SKM-1 (cell line): ENCODE measurements at regions not wholly inside any gene's neighbourhood (a gene's known extent, or its start where the extent isn't known, plus 50 kb on each side); places are given as distances from the start of the nearest gene placed in this dataset.
A peak's percentile ranks its signal among the peaks of the same experiment; 100 is the strongest.

Experiments
- DNase-seq: peaks from one replicate; lab custom pipeline; 2025; ENCODE audit not compliant: unreplicated experiment; lab: John Stamatoyannopoulos, UW

DNA sequence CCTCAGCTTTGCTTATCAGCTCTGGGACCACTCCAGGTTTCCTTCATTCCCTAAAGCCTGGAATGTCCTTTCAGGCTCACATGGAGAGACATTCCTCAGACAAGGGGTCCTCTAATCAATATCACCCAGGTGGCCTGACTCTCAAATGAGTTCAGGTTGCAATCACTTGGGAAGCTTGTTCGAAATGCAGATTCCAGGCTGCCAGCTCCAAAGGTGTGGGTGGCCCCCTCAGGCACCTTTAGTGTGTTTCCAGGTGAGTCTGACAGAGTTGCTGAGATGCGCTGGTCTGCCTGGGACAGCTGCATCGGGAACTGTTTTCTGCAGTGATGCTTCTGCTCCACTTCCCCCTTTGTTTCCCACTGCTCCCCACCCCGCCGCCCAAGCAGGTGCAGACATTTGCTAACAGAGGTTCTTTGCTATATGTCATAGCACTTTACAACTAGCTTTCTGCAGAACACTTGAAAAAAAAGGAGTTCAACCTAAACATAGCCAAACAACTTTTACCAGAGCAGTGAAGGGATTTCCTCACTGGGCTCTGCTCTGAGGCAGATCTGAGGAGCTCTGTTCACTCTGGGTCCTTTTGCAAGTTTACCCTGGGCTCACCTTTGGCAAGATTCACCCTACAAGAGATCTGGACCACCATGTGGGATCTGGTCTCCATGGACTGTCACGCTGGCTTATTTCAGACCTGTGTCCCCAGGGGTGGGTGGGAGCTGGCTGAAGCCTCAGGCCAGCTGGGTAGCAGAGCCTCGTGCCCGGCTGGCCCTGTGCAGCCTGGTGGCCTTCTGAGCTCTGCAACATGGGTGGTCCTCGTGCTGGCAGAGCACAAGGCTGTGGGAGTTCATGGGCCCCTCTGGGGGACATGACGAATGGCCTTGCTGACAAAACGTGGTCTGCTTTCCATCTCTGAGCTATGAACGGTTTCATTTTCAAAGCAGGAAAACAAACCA lies 539.6 kb downstream of the CCDC171 start:
- no peak for DNase-seq

DNA sequence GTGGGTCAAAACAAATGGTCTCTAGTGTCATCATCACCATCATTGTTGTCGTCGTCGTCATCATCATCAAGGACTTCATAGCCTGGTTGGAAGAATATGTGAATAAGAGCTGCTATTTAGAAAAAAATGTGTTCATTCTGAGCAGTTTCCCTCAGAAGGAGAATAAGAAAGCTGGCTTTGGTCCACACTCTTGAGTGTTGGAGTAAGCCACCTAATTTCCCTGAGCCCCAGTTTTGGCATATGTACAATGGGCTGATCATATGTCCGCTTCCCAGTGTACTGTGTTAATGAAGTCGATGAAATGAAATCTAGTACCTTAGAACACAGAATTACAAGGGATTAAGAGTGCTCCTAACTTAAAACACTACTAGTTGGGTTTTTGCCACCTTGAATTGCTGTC lies 545.5 kb downstream of the CCDC171 start:
- no peak for DNase-seq

DNA sequence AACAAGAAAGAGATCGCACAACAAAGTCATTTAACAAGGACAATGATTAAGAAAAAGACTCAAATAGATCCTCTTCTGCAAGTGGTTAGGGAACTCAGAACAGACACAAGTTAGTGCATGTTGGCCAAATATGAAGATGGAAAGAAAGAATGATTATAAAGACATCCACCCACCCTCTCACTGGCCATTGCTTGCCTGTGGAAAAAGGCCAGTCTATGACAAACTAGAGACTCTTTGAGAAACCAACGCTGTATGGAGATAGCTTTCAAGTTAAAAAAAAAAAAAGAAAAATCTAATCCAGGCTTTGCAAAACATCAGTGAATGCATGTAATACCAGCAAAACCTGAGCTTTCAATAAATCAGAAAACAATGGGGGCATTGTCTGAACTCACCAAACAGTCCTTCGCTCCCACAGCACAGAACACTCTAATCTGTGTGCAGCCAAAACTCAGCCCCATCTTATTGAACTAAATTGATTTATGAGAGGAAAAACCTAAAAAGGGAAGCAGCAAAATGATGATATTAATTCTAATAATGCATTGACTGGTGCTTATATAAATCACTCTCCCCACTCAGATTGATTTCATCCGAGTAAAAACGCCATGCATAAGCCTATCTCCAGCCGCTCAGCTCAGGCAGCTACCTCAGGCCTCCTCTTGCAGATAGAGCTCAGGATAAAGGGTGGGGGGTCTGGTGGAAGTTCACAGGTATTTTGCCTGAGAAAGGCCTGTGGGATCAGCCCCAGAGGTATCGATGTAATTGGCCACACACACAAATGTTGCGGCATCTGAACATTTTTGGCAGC lies 547.1 kb downstream of the CCDC171 start:
- no peak for DNase-seq

DNA sequence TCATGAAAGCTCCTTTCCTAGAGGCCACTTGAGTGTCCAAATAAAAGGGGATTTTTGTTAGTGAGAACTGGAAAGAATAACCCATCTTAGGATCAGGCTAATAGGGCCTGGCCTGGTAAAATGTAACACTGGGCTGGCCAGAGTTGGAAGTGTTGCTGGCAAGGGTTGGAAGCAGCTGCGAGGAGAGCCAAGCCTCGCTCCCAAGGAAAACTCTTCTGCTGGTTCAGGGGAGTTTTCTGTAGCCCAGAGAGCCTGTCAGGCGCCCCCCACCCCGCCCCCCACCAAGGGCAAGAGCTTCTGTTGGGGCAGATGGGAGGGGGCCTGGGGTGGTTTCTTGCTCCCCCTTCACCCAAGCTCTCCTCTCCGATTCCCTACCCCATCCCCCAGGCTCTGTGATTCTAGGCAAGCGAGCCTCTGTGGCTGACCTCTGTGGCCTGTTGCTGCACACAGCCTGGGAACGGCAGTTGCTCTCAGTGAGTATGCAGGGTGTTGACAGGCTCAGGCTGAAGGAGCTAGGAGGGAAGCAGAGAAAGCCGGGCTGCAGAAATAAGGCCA lies 547.8 kb downstream of the CCDC171 start:
- DNase-seq: peak; percentile 80

DNA sequence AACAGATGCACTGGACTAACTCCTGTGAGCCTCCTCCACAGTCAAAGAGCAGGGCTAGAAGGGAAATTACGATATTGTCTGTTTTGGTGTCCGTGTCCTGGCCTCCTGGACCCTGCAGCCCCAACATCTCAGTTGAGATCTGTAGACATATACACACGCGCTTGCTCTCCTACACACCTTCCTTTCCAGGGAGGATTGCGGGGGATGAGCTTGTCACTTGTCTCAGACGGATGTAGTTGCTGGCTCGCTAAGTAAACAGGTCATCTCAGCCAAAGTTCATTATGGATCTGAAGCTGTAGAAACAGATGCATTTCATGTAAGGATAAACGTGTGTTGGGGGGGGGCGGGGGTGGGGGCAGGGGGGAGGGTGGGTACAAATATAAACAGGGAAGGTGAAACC lies 549.3 kb downstream of the CCDC171 start:
- no peak for DNase-seq

DNA sequence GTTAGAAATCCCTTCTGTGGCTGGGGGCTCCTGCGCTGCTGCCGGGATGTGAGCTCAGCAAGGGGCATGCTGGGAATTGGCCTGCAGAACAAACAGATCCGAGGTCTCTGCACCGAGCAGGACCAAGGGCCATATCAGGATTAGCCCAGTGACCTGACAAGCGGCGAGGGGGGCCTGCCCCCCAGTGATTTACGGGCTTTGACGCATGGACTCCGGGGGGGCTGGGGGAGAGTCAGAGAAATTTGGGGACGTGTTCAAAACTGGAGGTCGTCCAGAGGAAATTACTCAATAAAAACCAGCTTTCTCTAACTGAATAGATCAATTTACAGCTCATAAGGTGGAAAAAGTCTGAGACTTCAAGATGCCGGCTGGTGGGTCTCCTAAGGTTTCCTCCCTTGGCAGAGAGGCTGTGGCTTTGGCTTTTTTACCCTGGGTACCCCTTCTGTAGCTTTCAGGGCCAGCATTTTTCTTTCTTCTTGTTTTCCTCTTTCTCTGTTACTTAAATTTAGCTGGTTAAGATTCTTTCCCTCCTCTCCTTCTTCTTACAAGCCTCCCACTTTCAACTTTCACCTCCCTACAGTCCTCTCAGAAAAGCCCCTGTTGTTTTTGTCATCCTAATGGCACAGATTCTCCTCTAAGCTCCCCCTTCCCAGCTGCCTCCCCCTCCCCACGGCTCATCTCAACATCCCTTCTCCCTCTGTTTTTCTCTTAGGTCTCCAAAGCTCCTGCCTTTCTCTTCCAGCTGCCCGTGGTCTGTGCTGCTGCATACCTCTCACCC lies 551.0 kb downstream of the CCDC171 start:
- DNase-seq: no peak

DNA sequence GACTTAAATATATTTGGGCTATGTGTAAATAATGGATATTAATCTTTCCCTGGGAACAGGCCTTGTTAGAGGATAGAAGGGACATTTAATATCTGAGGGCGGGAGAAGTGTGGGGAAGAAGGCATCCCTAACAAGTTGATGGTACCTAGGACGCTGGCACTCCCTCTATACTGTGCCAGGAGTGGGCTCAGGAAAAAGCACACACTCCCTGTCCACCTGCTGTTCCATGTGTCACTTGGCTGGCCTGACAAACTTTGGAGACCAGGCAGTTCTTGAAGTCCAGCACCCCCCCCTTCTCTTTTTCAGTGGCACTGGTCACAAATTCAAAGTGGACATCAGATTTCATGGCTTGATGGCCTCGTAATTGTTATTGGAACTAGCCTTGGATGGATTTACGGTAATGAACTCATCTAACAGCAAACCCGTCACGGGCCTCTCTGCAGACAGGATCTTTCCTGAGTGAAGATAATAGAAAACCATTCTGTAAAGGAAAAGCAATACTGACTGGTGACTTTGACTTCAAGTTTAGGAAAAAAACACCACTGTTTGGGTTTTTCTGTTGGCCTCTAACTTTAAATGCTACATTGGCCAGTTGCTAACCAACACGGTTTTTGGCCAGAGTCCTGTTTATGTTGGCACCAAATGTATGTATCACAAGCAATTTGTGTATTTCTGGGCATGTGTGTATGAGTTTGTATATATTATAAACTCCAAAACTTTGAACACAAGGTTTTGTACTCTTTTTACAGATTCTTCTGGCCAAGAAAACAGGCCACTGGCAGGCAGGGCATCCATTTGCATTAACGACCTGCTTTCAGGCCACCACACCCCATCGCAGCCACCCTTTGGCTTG lies 552.6 kb downstream of the CCDC171 start:
- no peak for DNase-seq

DNA sequence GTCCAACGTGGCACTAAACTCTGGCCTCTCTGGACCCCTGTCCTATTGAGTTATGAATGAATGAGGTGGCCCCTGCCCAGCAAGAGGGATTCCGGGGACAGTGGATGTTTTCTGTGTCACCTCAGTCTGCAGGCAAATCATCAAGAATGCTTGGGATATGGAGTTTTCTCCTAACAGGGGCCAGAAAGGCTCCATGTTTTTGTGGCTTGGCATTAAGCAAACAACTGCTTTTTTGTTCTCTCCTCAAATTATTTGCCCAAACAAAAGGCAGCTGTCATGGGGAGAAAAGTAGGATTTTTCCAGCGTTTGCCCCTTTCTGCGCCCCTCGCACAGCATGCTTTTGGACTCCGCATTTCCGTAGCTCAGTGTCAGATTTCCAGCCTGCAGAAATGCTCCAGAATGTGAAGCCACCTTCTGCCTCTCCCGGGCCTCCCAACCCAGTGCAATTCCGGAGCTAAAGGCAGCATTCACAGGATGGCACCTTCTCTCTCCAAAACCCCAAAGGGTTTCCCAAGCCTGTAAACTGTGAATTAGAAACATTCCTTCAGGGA lies 553.3 kb downstream of the CCDC171 start:
- no peak for DNase-seq

DNA sequence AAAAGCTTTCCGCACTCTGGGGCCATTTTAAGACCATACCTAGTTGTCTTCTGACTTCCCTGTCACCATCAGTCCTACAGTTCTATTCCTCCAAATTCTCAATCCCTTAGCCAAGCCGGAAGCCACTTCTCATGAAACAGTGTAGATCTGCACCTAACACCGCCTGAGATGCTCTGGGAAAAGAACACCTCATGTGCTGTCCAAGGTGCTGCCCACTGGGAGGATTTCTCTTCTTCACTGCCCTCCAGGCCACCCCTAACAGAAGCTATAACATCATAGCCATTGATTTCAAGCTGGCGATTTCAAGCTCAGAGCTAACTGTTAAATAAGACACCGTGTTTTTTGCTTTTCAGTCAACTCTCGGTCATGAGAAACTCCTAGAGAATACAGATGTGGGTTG lies 559.3 kb downstream of the CCDC171 start:
- DNase-seq: no peak

DNA sequence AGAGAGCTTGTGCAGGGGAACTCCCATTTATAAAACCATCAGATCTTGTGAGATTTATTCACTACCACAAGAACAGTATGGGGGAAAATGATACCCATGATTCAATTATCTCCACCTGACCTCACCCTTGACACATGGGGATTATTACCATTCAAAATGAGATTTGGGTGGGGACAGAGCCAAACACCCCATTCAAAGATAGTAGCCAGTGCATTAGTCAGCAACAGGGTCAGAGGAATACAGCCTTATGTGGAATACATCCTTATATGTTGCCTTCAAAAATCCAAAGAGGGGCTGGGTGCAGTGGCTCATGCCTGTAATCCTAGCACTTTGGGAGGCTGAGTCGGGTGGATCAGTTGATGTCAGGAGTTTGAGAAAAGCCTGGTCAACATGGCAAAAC lies 563.2 kb downstream of the CCDC171 start:
- no peak for DNase-seq

DNA sequence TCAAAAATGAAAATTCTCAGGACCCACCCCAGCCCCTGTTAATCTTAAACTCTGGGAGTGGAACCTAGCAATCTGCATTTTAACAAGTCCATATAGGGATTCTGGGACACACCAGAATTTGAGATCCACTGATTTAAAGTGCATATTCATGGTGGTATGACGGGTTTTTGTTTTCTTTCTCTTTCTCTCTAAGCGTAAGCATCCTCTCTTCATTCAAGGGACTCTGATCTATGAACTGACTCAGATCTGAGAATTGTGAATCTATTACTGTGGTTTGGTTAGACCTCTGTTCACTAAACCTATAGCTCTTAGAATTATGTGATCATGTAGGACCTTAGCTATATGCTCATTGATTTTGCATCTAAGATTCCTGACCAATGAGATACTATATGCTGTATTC lies 565.2 kb downstream of the CCDC171 start:
- no peak for DNase-seq

DNA sequence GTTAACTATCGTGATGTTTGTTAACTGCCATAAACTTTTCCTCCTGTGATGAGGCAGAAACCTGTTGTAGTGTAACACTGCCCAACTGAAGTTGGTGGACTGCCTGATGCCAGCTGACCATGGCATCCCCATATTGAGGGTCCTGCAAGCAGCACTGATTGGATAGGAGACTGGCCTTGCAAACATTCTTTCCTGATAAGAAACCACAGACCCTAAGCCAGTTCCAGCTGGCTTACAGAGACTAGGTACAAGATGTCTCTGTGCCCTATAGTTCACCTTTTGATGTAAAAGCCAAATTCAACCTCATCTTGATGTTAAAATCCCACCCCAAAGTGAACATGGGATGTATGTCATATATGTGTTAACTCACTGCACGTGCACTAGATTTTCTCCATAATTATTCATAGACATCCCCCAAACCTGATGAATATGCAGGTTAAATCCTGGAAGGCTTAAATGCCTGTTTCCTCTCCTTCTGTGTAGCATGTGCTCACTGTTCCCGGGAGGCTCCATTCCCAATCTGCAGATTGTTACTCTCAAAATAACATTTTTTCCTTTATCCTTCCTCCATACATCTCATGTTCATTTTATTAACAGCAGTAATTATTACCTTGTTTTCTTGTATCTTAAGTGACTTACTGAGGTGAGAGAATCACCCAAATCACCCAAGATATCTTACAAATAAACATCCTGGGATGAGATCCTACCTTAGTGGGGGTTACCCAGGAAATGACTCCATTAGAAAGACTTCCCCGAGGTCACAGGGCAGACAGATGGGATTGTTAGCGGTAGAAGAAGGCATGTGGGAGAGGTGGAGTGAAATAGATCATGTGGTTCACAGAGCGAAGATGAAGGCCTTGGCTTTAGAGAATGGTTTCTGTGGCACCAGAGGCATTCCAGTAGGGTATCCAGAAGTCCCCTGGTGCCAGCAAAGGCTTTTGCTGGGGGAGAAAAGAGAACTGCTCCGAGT lies 566.7 kb downstream of the CCDC171 start:
- no peak for DNase-seq

DNA sequence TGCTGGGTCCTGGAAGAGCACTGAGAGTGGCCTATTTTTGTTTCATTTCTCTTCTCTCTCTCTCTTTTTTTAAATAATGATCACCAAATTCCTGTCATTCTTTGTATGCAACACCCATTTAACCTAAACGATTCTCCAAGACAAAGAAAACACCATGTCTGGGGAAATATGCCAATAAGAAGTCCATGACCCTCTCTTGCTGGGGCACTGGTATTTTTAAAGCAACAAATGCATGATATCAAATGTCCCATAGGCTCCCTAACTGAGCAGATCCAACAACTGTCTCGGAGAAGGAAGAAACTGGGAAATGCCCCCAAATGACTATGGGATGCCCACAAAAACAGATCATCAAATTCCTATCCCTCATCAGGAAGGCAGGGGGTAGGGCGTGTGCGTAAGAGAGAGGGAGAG lies 567.4 kb downstream of the CCDC171 start:
- no peak for DNase-seq

DNA sequence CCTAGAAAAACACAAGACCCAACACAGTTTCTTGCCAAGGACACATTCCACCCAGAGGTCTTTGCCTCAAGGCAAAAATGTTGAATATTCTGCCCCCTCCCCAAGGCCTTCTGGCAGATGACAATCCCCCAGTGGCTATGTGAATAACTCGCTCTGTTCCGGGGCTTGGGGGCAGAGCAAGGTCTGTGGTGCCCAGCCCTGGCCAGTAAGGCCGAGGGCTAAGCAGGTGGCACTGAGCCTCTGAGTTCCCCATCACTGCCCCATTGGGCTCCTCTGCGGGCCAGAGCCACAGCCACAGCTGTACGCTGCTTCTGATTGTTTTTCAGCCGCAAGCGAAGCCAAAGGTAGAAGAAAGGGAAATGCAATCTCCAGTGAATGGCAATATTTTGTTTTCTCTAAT lies 567.9 kb downstream of the CCDC171 start:
- DNase-seq: no peak

DNA sequence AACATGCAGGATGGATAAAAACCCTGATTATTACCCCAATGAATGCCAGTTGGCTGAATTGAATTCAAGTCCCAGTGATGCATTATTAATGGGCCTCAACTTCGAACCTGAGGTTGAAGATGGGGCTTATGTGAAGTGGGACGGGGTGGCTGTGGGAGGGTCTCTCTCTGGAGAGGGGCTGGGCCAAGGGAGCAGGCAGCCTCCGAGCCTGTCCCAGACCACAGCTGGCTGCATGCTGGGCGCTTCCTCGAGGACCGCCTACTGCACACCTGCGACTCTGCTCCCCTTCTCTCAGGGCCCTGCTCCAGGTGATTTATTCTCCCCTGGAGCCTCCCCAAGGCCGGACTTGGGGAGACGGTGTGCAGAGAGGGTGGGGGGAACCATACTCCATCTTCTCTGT lies 568.3 kb downstream of the CCDC171 start:
- DNase-seq: no peak

DNA sequence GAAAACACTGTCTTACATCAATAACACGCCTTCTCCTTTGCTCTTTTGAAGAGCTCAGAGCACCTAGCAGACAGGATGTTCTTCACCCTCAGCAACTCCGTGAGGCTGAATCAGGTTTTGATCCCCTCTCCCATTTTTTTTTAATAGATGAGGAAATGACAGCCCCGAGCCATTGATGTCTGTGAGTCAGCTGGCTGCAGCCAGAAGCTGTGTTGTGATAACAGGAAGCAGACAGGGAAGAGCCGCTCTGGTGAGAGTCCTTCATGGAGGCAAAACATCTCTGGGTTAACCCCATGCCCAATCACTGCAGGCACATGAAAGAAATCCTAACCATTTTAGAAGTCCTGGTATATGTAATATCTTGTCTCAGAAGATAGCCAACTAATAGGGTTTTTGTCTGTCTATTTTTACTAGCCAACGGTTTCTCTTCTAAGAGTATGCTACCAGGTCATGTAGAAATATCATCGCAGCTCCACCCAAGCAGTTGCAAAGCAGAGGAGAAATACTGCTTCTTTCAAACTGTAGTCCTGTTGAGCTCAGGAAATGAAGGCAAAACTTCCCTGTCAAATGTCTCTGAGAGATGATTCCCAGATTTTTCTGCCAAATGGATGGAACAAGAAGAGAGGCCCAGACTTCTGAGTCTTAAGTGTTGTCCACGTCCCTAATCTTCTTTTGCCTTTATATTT lies 568.9 kb downstream of the CCDC171 start:
- DNase-seq: no peak

DNA sequence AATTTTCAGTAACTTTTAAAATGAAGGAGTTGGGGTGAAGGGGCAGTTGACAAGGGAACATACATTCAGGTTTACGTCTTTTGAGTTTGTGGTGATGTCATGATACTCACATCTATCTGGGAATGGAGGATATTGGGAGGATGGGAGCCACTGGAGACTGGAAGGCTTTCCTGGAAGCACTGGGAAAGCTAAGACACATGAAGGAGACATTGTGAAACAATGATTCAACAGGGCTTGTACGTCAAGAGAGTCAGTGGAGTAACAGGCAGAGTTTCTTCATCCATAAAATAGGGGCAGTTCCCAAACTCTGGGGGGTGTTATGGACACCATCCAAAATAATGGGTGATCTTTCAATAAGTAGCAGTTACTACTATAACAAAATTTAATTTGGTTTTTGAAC lies 572.8 kb downstream of the CCDC171 start:
- no peak for DNase-seq

DNA sequence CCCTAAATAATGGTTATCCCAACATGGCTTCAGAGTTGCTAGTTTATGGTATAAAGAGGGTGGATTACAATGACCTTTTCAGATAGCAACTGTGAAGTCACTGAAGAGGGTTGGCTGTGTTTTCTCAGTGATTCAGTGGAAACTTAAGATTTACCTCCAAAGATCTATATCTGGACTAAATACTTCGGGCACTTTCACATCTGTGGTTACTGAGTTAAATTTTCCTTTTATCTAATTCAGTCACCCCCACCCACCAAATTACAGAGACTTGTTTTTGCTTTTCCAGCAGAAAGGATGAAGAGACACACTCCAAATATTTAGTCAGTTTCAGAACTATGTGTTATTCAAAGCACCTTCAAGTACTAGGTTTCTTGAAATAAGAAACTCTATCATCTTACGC lies 573.2 kb downstream of the CCDC171 start:
- DNase-seq: no peak
